Trophoblast cell (in vitro differentiated cells and primary cell): ENCODE measurements at regions not wholly inside any gene's neighbourhood (a gene's known extent, or its start where the extent isn't known, plus 50 kb on each side); places are given as distances from the start of the nearest gene placed in this dataset.

Experiments
- DNase-seq, 2 donors: peaks; one replicate each; pipeline ENCODE4 v3.0.0-alpha.2; 2016
- H2AFZ ChIP-seq: 2 replicates; pipeline ENCODE4 v1.6.1; 2013; ENCODE audit warnings: low read length, moderate library complexity, mild to moderate bottlenecking; ENCODE audit not compliant: insufficient read depth, poor library complexity
- H2AK5ac ChIP-seq: 2 replicates; pipeline ENCODE4 v1.6.1; 2013; ENCODE audit warnings: mild to moderate bottlenecking, low read length
- H2BK120ac ChIP-seq: 2 replicates; pipeline ENCODE4 v1.6.1; 2013; ENCODE audit warnings: low read length, mild to moderate bottlenecking, moderate library complexity; ENCODE audit not compliant: insufficient read depth, poor library complexity
- H2BK12ac ChIP-seq: 2 replicates; pipeline ENCODE4 v1.6.1; 2013; ENCODE audit warnings: mild to moderate bottlenecking, low read length, moderate library complexity
- H2BK5ac ChIP-seq: 2 replicates; pipeline ENCODE4 v1.6.1; 2013; ENCODE audit warnings: low read length, low read depth, moderate library complexity, mild to moderate bottlenecking; ENCODE audit not compliant: poor library complexity
- H3K14ac ChIP-seq: 2 replicates; pipeline ENCODE4 v1.6.1; 2013; ENCODE audit warnings: mild to moderate bottlenecking, low read length
- H3K18ac ChIP-seq: 2 replicates; pipeline ENCODE4 v1.6.1; 2013; ENCODE audit warnings: mild to moderate bottlenecking, low read length
- H3K23ac ChIP-seq: 2 replicates; pipeline ENCODE4 v1.6.1; 2013; ENCODE audit warnings: low read length
- H3K27ac ChIP-seq: 2 replicates; pipeline ENCODE4 v1.5.1; 2013; ENCODE audit warnings: low read depth, mild to moderate bottlenecking, inconsistent platforms, low read length, moderate library complexity
- H3K27me3 ChIP-seq: 2 replicates; pipeline ENCODE4 v1.6.1; 2013; ENCODE audit warnings: inconsistent platforms, mild to moderate bottlenecking, low read length, moderate library complexity; ENCODE audit not compliant: insufficient read depth
- H3K36me3 ChIP-seq, 2 experiments: 1 replicate in 1 of 2; 2 replicates in 1 of 2; pipeline ENCODE4 v1.6.1; 2013; ENCODE audit warnings: low read length in 2 of 2, mild to moderate bottlenecking in 2 of 2, moderate library complexity in 1 of 2; ENCODE audit not compliant: insufficient read depth in 2 of 2, control insufficient read depth in 1 of 2
- H3K4ac ChIP-seq: 2 replicates; pipeline ENCODE4 v1.6.1; 2013; ENCODE audit warnings: low read depth, mild to moderate bottlenecking, low read length, moderate library complexity
- H3K4me1 ChIP-seq, 2 experiments: 1 replicate in 1 of 2; 2 replicates in 1 of 2; pipeline ENCODE4 v1.6.1; 2013; ENCODE audit warnings: low read length in 2 of 2, mild to moderate bottlenecking in 2 of 2, moderate library complexity in 1 of 2; ENCODE audit not compliant: insufficient read depth in 2 of 2, control insufficient read depth in 1 of 2
- H3K4me2 ChIP-seq: 2 replicates; pipeline ENCODE4 v1.6.1; 2013; ENCODE audit warnings: inconsistent platforms, mild to moderate bottlenecking, low read length, moderate library complexity
- H3K4me3 ChIP-seq: 2 replicates; pipeline ENCODE4 v1.5.1; 2013; ENCODE audit warnings: mild to moderate bottlenecking, low read depth, low read length, inconsistent platforms
- H3K79me1 ChIP-seq: one replicate; pipeline ENCODE4 v1.6.1; 2013; ENCODE audit warnings: low read length
- H3K79me2 ChIP-seq: 2 replicates; pipeline ENCODE4 v1.6.1; 2013; ENCODE audit warnings: low read length, mild to moderate bottlenecking; ENCODE audit not compliant: control insufficient read depth, insufficient read depth, poor library complexity
- H3K9ac ChIP-seq: 2 replicates; pipeline ENCODE4 v1.6.1; 2013; ENCODE audit warnings: mild to moderate bottlenecking, low read length
- H3K9me3 ChIP-seq: 2 replicates; pipeline ENCODE4 v1.6.1; 2013; ENCODE audit warnings: low read depth, mild to moderate bottlenecking, control low read depth, inconsistent platforms, low read length; ENCODE audit not compliant: insufficient read depth
- H4K12ac ChIP-seq: 2 replicates; pipeline ENCODE4 v1.6.1; 2013; ENCODE audit warnings: low read depth, mild to moderate bottlenecking, low read length, moderate library complexity
- H4K8ac ChIP-seq: 2 replicates; pipeline ENCODE4 v1.6.1; 2013; ENCODE audit warnings: low read depth, mild to moderate bottlenecking, low read length, moderate library complexity
- H4K91ac ChIP-seq: one replicate; pipeline ENCODE4 v1.6.1; 2013; ENCODE audit warnings: low read depth, mild to moderate bottlenecking, low read length, moderate library complexity
- WGBS: extraction: QIAGEN DNeasy Blood & Tissue Kit; methylation state at CpG from one replicate; pipeline ENCODE4 v1.1.7; 2013; ENCODE audit warnings: missing lambda C conversion rate; ENCODE audit not compliant: insufficient read length, insufficient coverage; ENCODE audit errors: extremely low coverage; 5-methylcytosine and 5-hydroxymethylcytosine counted together

GRCh38 chr6:139474145-139475108 lies 100.0 kb upstream of the CITED2 start:
- Histone ChIP-seq H3K27ac (peak overlapping the region; percentile 33), H2BK5ac (no peak overlapping the region), H3K27me3 (no peaks in the 10 kb centered on the region), H4K12ac (no peak overlapping the region), H3K18ac (no peak overlapping the region), H3K4ac (no peak overlapping the region), H3K9me3 (no peaks in the 10 kb centered on the region), H3K4me3 (no peak overlapping the region), H3K4me2 (peak overlapping the region; percentile 57), H3K14ac (no peak overlapping the region), H3K36me3 (no peaks in the 10 kb centered on the region), H4K91ac (no peak overlapping the region), H3K4me1 (peaks cover 4 to 13% of the 10 kb centered on the region in 2 experiments), H3K79me2 (no peaks in the 10 kb centered on the region), H2BK120ac (no peak overlapping the region), H2AFZ (no peak overlapping the region), H3K23ac (no peak overlapping the region), H3K79me1 (peaks cover 4% of the 10 kb centered on the region), H4K8ac (no peak overlapping the region), H2AK5ac (no peak overlapping the region), H2BK12ac (no peak overlapping the region), H3K9ac (no peak overlapping the region)
- WGBS: no CpG with 5 or more reads among the region's 7 CpGs
- peak; percentile 20 to 65 for DNase-seq

DNA sequence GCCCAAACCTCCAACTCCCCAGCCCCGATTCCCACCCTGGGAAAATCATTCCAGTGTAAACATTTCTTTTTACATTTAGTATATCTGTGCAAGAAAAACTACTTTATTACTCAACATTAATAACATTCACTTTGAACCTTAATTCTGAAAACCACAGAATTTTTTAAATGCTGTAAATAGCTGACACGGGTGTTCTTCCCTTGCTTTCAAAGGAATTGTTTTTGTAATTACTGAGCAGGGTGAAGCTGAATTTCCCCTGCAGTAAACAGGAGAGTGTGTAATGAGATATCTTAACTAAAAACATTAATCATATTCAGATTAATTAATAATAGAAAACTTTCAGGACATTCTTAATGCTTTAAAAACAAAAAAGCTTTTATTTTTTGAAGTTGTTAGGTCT lies 99.3 kb upstream of the CITED2 start:
- H4K8ac ChIP-seq: peak overlapping the region; percentile 53
- DNase-seq: peak in 1 of 2 donors; percentile 57

DNA sequence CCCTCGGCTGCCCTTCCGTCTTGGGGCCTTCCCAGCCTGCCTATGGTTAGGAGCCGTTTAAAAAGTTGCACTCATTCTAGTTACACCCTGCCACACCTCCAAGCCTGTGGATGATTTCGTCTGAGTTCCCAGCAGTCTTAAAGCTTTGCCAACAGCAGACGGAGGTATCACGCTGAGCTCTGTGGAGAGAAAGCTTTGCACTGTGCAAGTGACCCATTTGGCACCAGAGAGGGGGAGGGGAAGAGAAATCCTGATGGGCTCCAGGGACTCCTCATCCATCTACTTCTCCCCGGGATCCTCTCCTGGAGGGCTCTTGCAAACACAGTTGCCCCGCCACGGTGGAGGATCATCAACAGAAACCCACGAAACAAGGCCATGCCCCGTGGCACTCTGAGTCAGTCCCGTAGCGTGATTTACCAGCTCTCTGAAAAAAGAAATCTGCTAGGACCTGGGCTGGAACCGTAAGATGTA lies 98.8 kb upstream of the CITED2 start:
- Histone ChIP-seq H3K4ac (no peak overlapping the region), H3K23ac (no peak overlapping the region), H2BK120ac (no peak overlapping the region), H3K18ac (no peak overlapping the region), H3K36me3 (no peaks in the 10 kb centered on the region), H3K9me3 (no peaks in the 10 kb centered on the region), H4K8ac (peak overlapping the region; percentile 53), H2BK12ac (peak overlapping the region; percentile 61), H3K79me1 (peaks cover 4% of the 10 kb centered on the region), H2AK5ac (no peak overlapping the region), H2BK5ac (no peak overlapping the region), H2AFZ (peak overlapping the region; percentile 8), H4K91ac (no peak overlapping the region), H3K4me1 (peaks cover 4 to 13% of the 10 kb centered on the region in 2 experiments), H3K27me3 (no peaks in the 10 kb centered on the region), H3K4me3 (no peak overlapping the region), H3K4me2 (no peak overlapping the region), H3K27ac (no peak overlapping the region), H3K14ac (no peak overlapping the region), H3K79me2 (no peaks in the 10 kb centered on the region), H3K9ac (no peak overlapping the region), H4K12ac (no peak overlapping the region)
- no CpG with 5 or more reads among the region's 14 CpGs for WGBS
- peak; percentile 22 to 56 for DNase-seq

More for the DNA sequence above, 99.3 kb upstream of the CITED2 start:
- Histone ChIP-seq H3K9me3 (no peaks in the 10 kb centered on the region), H3K36me3 (no peaks in the 10 kb centered on the region), H2BK120ac (no peak overlapping the region), H2BK12ac (no peak overlapping the region), H3K9ac (no peak overlapping the region), H3K27me3 (no peaks in the 10 kb centered on the region), H3K4ac (no peak overlapping the region), H3K4me2 (no peak overlapping the region), H3K27ac (no peak overlapping the region), H3K4me3 (no peak overlapping the region), H3K79me2 (no peaks in the 10 kb centered on the region), H2AFZ (no peak overlapping the region), H3K23ac (no peak overlapping the region), H2AK5ac (no peak overlapping the region), H3K4me1 (peaks cover 4 to 13% of the 10 kb centered on the region in 2 experiments), H2BK5ac (no peak overlapping the region), H3K18ac (no peak overlapping the region), H4K12ac (no peak overlapping the region), H3K14ac (no peak overlapping the region), H3K79me1 (peaks cover 4% of the 10 kb centered on the region), H4K91ac (no peak overlapping the region)
- WGBS: no CpG with 5 or more reads among the region's 2 CpGs

DNA sequence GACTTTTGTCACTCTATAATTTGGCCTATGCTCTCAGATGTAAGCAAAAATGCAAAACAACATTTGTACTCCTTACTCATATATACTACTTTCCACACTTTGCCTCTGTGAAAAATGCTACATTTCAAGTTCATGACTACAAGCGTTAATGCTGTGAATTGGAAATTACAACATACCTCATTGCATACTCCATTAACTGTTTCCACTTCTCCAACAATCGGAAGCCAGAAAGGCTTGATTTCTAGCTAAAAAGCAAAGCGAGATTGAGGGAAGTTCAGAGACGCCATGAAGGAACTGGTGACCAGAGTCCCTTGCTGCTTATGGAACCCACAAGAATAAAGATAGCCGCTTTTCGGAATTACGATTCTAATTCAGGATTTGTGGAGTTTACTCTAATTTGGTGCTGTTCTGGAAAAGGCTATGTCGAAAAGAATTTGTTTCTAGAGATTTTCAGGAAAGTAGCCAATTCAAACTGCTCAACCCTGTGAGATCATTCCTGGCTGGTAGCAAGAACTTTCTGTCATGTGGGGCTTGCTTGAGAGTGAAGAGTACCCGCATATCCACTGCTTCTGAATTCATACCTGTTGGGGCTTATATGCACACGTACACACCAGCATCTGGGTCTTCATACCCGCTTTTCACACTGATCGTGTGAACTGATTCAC lies 98.0 kb upstream of the CITED2 start:
- H3K36me3 ChIP-seq: no peaks in the 10 kb centered on the region
- no peak overlapping the region for H3K4me3 ChIP-seq
- H3K9ac ChIP-seq: no peak overlapping the region
- peaks cover 4 to 13% of the 10 kb centered on the region in 2 experiments for H3K4me1 ChIP-seq
- no peak overlapping the region for H2BK12ac ChIP-seq
- H2BK5ac ChIP-seq: no peak overlapping the region
- no peak overlapping the region for H3K18ac ChIP-seq
- no peak overlapping the region for H2AK5ac ChIP-seq
- no peak overlapping the region for H3K4ac ChIP-seq
- H4K8ac ChIP-seq: no peak overlapping the region
- H3K14ac ChIP-seq: no peak overlapping the region
- DNase-seq: peak; percentile 54 to 96
- H3K79me2 ChIP-seq: no peaks in the 10 kb centered on the region
- H4K12ac ChIP-seq: no peak overlapping the region
- no peaks in the 10 kb centered on the region for H3K9me3 ChIP-seq
- no CpG with 5 or more reads among the region's 12 CpGs for WGBS
- H3K4me2 ChIP-seq: no peak overlapping the region
- H2BK120ac ChIP-seq: no peak overlapping the region
- H3K79me1 ChIP-seq: peaks cover 4% of the 10 kb centered on the region
- H3K23ac ChIP-seq: no peak overlapping the region
- H3K27ac ChIP-seq: no peak overlapping the region
- no peak overlapping the region for H2AFZ ChIP-seq
- H4K91ac ChIP-seq: no peak overlapping the region
- H3K27me3 ChIP-seq: no peaks in the 10 kb centered on the region
